Parathyroid adenoma (tissue), 2 donors: ENCODE measurements at regions not wholly inside any gene's neighbourhood (a gene's known extent, or its start where the extent isn't known, plus 50 kb on each side); places are given as distances from the start of the nearest gene placed in this dataset.

Source experiments
- H2AFZ ChIP-seq: fragments of 300-600 bp; sonication (generic); one replicate; pipeline ENCODE4 v1.7.0; 2017; ENCODE audit warnings: antibody characterized with exemption, mild to moderate bottlenecking
- H3K27ac ChIP-seq: fragments of 300-600 bp; sonication (generic); one replicate; pipeline ENCODE4 v1.7.0; 2017
- H3K27me3 ChIP-seq: fragments of 300-600 bp; sonication (generic); one replicate; pipeline ENCODE4 v1.7.0; 2017; ENCODE audit warnings: low read length; ENCODE audit not compliant: control insufficient read depth, insufficient read depth
- H3K36me3 ChIP-seq: fragments of 300-600 bp; sonication (generic); one replicate; pipeline ENCODE4 v1.7.0; 2017; ENCODE audit warnings: low read length; ENCODE audit not compliant: control insufficient read depth, insufficient read depth
- H3K4me1 ChIP-seq: fragments of 300-600 bp; sonication (generic); one replicate; pipeline ENCODE4 v1.7.0; 2017; ENCODE audit warnings: control low read depth
- H3K4me2 ChIP-seq: fragments of 300-600 bp; sonication (generic); one replicate; pipeline ENCODE4 v1.7.0; 2017; ENCODE audit warnings: low read length
- H3K4me3 ChIP-seq: fragments of 300-600 bp; sonication (generic); one replicate; pipeline ENCODE4 v1.7.0; 2017; ENCODE audit warnings: low read depth, low read length
- H3K79me2 ChIP-seq: fragments of 300-600 bp; sonication (generic); one replicate; pipeline ENCODE4 v1.7.0; 2017; ENCODE audit warnings: control low read depth
- H3K9ac ChIP-seq: fragments of 300-600 bp; sonication (generic); one replicate; pipeline ENCODE4 v1.7.0; 2017; ENCODE audit warnings: mild to moderate bottlenecking
- H3K9me3 ChIP-seq: fragments of 300-600 bp; sonication (generic); one replicate; pipeline ENCODE4 v1.7.0; 2017; ENCODE audit warnings: low read length; ENCODE audit not compliant: control insufficient read depth
- TF ChIP-seq, protein P1 (sequence below): fragments of 300-600 bp; sonication (generic); IDR thresholded peaks from one replicate; pipeline ENCODE4 v1.7.0; 2017; ENCODE audit warnings: antibody characterized with exemption, mild to moderate bottlenecking
- donor health status: primary hyperparathyroidism.

DNA sequence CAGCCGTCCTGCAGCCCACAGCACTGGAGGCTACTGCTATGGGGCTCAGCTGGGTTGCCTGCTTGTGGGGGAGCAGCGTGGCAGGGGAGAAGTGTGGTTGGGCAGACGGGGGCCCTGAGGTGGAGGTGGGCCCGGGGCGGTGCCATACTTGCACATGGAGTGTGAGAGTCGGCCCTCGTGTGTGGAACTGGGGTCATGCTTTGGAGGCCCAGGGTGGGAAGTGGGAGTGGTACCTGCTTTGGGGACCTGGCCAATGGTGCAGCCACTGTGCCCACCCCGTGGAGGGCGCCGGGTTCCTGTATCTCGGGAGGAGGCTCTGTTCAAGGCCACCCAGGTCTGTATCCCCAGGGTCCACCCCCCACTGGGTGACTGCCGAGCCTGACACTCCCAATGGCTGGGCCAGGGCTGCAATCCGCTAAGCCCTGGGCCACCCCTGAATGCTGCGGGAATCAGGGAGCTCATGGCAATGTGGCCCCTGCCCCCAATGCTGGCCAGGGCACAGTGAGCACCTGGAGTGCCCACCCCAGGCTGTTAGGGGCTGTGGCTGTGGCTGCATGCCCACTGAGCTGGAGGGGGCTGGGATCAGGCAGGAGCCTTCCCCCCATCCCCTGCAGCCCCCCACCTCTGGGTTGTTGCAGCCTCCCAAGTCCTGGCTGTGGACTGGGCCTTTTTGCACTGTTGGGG lies 157.9 kb upstream of the SLC38A2 start:
- no peaks in the 10 kb centered on the region for H3K27me3 ChIP-seq
- TF ChIP-seq, protein P1, sequence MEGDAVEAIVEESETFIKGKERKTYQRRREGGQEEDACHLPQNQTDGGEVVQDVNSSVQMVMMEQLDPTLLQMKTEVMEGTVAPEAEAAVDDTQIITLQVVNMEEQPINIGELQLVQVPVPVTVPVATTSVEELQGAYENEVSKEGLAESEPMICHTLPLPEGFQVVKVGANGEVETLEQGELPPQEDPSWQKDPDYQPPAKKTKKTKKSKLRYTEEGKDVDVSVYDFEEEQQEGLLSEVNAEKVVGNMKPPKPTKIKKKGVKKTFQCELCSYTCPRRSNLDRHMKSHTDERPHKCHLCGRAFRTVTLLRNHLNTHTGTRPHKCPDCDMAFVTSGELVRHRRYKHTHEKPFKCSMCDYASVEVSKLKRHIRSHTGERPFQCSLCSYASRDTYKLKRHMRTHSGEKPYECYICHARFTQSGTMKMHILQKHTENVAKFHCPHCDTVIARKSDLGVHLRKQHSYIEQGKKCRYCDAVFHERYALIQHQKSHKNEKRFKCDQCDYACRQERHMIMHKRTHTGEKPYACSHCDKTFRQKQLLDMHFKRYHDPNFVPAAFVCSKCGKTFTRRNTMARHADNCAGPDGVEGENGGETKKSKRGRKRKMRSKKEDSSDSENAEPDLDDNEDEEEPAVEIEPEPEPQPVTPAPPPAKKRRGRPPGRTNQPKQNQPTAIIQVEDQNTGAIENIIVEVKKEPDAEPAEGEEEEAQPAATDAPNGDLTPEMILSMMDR: no peak
- H3K79me2 ChIP-seq: no peaks in the 10 kb centered on the region
- no peak overlapping the region for H3K27ac ChIP-seq
- peaks cover 4% of the 10 kb centered on the region for H3K4me1 ChIP-seq
- no peak overlapping the region for H3K4me3 ChIP-seq
- H2AFZ ChIP-seq: no peak overlapping the region
- no peak overlapping the region for H3K4me2 ChIP-seq
- H3K9ac ChIP-seq: no peak overlapping the region
- H3K9me3 ChIP-seq: no peaks in the 10 kb centered on the region
- no peaks in the 10 kb centered on the region for H3K36me3 ChIP-seq

DNA sequence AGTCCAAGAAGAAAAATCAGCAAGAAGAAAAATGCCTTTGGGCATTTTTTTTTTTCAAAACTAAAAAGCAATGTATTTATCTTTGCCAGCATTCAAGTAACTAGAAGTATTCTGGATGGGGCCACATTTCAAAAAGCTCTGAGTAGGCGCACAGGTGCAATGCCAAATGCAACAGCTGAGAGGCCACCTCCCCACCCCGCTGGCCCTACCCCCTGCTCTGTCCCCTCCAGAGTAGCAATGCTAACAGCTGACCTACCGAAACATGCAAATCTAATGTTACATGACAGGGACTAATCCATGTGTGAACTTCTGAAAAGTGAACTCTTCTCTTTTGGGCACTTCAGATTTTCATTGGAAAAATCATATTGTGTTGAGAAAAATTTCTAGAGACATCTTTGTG lies 153.7 kb upstream of the SLC38A2 start:
- H3K4me3 ChIP-seq: no peak overlapping the region
- no peaks in the 10 kb centered on the region for H3K9me3 ChIP-seq
- H3K27me3 ChIP-seq: no peaks in the 10 kb centered on the region
- no peaks in the 10 kb centered on the region for H3K79me2 ChIP-seq
- no peak overlapping the region for H3K27ac ChIP-seq
- H3K4me1 ChIP-seq: peaks cover 20% of the 10 kb centered on the region
- no peak overlapping the region for H2AFZ ChIP-seq
- TF ChIP-seq, protein P1: no peak
- no peak overlapping the region for H3K4me2 ChIP-seq
- no peak overlapping the region for H3K9ac ChIP-seq
- no peaks in the 10 kb centered on the region for H3K36me3 ChIP-seq

DNA sequence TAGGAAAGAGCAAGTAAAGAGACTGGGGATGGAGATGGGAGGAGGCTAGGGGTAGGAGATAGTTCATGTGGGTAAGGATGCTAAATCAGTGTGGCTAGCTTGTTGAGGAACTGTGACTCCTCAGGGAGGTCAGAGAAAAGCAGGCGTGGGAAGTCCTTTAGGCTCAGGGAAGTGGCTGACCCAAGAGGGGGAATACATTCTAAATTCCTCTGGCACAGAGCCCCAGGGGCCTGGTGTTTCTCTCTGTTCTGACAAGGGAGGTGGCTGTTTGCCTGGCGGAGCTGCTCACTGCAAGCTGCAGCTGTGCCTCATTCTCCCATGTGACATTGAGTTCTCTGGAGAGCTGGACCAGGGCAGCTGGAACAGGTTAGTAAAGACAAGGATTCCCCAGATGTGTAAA lies 152.2 kb upstream of the SLC38A2 start:
- H3K27ac ChIP-seq: no peak overlapping the region

DNA sequence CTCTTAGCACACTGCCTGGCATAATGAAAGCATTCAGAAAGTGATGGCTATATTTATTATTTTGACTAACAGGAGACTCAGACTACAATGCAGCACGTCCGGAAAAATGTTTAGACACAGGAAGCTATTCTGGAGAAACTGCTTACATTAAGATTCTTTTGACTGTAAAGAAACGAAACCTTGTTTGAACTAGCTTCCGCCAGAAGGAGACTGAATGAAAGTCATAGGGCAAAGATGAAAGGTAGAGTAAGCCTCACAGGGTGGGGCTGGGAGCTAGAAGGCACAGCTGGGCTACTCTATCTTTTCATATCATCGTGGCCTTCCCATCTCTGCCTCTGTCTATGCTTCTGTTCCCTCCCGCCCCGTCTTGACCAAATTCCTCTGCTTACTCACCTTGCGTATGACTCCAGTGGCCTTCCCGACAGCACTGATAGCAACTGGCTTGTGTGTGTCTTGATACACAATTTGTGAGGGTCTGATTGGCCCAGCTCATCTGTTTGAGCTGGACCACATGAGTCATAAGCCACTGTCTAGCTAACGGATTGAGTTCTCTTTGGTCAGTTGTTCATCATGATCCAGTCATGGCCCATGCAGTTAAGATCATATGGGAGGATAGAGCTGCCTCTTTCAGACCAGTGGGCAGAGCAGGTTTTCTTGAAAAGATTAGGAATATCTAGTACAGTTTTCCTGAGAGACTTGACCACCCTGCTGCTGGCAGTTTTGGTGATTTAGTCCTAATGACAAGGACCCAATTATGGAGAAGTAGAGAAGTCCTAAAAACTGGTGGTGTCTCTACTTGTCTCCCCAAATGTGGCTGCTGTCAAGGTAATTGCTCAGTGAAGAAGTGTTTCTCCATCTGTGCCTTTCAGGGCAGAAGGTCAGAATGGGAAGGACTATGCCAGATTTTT lies 151.5 kb upstream of the SLC38A2 start:
- Histone ChIP-seq H2AFZ (no peak overlapping the region), H3K27me3 (no peaks in the 10 kb centered on the region), H3K4me2 (no peak overlapping the region), H3K4me1 (peaks cover 34% of the 10 kb centered on the region), H3K36me3 (no peaks in the 10 kb centered on the region), H3K4me3 (no peak overlapping the region), H3K27ac (no peak overlapping the region), H3K9ac (no peak overlapping the region), H3K9me3 (no peaks in the 10 kb centered on the region), H3K79me2 (no peaks in the 10 kb centered on the region)
- TF ChIP-seq, protein P1: no peak

More for the DNA sequence above, 152.2 kb upstream of the SLC38A2 start:
- peaks cover 29% of the 10 kb centered on the region for H3K4me1 ChIP-seq
- no peaks in the 10 kb centered on the region for H3K79me2 ChIP-seq
- H3K36me3 ChIP-seq: no peaks in the 10 kb centered on the region
- TF ChIP-seq, protein P1: no peak
- no peak overlapping the region for H3K4me2 ChIP-seq
- H2AFZ ChIP-seq: peak overlapping the region; percentile 24
- no peak overlapping the region for H3K9ac ChIP-seq
- H3K9me3 ChIP-seq: no peaks in the 10 kb centered on the region
- no peaks in the 10 kb centered on the region for H3K27me3 ChIP-seq
- no peak overlapping the region for H3K4me3 ChIP-seq
